Neural progenitor cell (in vitro differentiated cells): ENCODE measurements at regions not wholly inside any gene's neighbourhood (a gene's known extent, or its start where the extent isn't known, plus 50 kb on each side); places are given as distances from the start of the nearest gene placed in this dataset.

ENCODE experiments used
- CTCF ChIP-seq: fragments of 200-600 bp; sonication (generic); IDR thresholded peaks from 2 replicates; pipeline ENCODE4 v1.5.1; 2017; ENCODE audit warnings: antibody characterized with exemption, mild to moderate bottlenecking
- EZH2 ChIP-seq: fragments of 200-600 bp; sonication (generic); IDR thresholded peaks from 2 replicates; pipeline ENCODE4 v1.6.1; 2017; ENCODE audit warnings: antibody characterized with exemption, mild to moderate bottlenecking, moderate library complexity

DNA sequence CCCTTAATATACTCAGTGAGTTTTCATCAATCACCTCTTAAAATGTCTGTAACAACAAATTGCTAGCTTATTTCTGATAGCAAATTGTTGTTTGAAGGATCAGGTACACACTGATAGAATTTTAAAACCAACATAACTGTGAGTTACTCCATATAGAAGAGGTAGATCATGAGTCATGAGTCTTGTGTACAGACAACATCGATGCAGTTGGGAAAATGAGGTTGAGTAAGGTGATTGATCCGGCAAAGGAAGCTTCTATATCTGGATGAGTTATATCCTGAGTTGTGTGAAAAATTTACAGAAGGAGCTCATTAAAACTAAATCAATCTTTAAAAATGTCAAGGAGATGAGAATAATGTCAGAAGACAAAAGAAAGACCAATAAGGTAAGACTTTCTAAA, 604.6 kb upstream of the RGMB start:
- TF ChIP-seq CTCF: no peak
- TF ChIP-seq EZH2: no peak
